Astrocyte (in vitro differentiated cells and primary cell): ENCODE measurements at regions not wholly inside any gene's neighbourhood (a gene's known extent, or its start where the extent isn't known, plus 50 kb on each side); places are given as distances from the start of the nearest gene placed in this dataset.
"Not testable (repeated sequence)": the region's sequence is repeated elsewhere in the genome, so short reads cannot be mapped to it uniquely, and the experiment has no call there.

Source experiments
- EZH2 ChIP-seq: IDR thresholded peaks from 2 replicates; pipeline ENCODE4 v1.6.1; 2012; ENCODE audit warnings: mild to moderate bottlenecking, low read length, inconsistent platforms; ENCODE audit not compliant: insufficient read depth
- TF ChIP-seq, protein P1 (sequence below): IDR thresholded peaks from 2 replicates; pipeline ENCODE4 v1.5.1; 2011; ENCODE audit warnings: low read depth, mild to moderate bottlenecking, inconsistent platforms, low read length, moderate library complexity; ENCODE audit not compliant: insufficient read depth

DNA sequence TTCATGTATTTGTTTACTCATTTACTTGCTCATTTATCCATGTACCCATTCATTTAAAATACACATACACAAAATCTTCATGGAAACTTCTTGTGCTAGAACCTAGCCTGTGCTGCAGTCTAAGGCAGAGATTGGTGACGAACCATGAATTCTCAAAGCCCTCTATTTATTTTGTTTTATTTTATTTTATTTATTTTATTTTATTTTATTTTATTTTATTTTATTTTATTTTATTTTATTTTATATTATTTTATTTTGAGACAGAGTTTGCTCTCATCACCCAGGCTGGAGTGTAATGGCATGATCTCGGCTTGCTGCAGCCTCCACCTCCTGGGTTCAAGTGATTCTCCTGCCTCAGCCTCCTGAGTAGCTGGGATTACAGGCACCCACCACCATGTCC lies 334.9 kb upstream of the PAPPA start:
- TF ChIP-seq, protein P1, sequence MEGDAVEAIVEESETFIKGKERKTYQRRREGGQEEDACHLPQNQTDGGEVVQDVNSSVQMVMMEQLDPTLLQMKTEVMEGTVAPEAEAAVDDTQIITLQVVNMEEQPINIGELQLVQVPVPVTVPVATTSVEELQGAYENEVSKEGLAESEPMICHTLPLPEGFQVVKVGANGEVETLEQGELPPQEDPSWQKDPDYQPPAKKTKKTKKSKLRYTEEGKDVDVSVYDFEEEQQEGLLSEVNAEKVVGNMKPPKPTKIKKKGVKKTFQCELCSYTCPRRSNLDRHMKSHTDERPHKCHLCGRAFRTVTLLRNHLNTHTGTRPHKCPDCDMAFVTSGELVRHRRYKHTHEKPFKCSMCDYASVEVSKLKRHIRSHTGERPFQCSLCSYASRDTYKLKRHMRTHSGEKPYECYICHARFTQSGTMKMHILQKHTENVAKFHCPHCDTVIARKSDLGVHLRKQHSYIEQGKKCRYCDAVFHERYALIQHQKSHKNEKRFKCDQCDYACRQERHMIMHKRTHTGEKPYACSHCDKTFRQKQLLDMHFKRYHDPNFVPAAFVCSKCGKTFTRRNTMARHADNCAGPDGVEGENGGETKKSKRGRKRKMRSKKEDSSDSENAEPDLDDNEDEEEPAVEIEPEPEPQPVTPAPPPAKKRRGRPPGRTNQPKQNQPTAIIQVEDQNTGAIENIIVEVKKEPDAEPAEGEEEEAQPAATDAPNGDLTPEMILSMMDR, result not testable (repeated sequence)
- TF ChIP-seq EZH2, result not testable (repeated sequence)
